Fibroblast of skin of left biceps (primary cell): ENCODE measurements at regions not wholly inside any gene's neighbourhood (a gene's known extent, or its start where the extent isn't known, plus 50 kb on each side); places are given as distances from the start of the nearest gene placed in this dataset.

Source experiments
- DNase-seq, 2 experiments: peaks; one replicate each; pipeline ENCODE4 v3.0.0-alpha.2; 2013; ENCODE audit warnings: low read depth in 2 of 2

- DNase-seq, result no peak
These were observed 73.0 kb upstream of the LEP start for GRCh38 chr7:128167791-128168666.

- DNase-seq, result no peak
These were observed 72.3 kb upstream of the LEP start for GRCh38 chr7:128168667-128169210.

- no peak for DNase-seq
These were observed 70.6 kb upstream of the LEP start for GRCh38 chr7:128170461-128170860.

- no peak for DNase-seq
These were observed 69.6 kb upstream of the LEP start for GRCh38 chr7:128171342-128171918.

GRCh38 chr7:128172151-128172550 lies 68.9 kb upstream of the LEP start:
- DNase-seq, result no peak

GRCh38 chr7:128172963-128173362 lies 68.1 kb upstream of the LEP start:
- no peak for DNase-seq

GRCh38 chr7:128174386-128174785 lies 66.7 kb upstream of the LEP start:
- no peak for DNase-seq

GRCh38 chr7:128176696-128177095 lies 64.4 kb upstream of the LEP start:
- DNase-seq, result no peak

- DNase-seq, result no peak
These were observed 63.1 kb upstream of the LEP start for GRCh38 chr7:128177768-128178550.

- DNase-seq, result no peak
These were observed 62.5 kb upstream of the LEP start for GRCh38 chr7:128178611-128179010.

GRCh38 chr7:128188396-128189230 lies 52.5 kb upstream of the LEP start:
- DNase-seq, result no peak

GRCh38 chr7:128189231-128189930 lies 51.7 kb upstream of the LEP start:
- no peak for DNase-seq

GRCh38 chr7:128190051-128190647 lies 50.9 kb upstream of the LEP start:
- DNase-seq, result no peak

- no peak for DNase-seq
These were observed 49.8 kb upstream of the LEP start for GRCh38 chr7:128191136-128191844.
